A549 (cell line): ENCODE measurements at regions not wholly inside any gene's neighbourhood (a gene's known extent, or its start where the extent isn't known, plus 50 kb on each side); places are given as distances from the start of the nearest gene placed in this dataset.

Experiments used
- CHD4 ChIP-seq: fragments of 200-600 bp; sonication (generic); IDR thresholded peaks from 2 replicates; pipeline ENCODE4 v1.6.1; 2016; ENCODE audit warnings: antibody characterized with exemption, mild to moderate bottlenecking, borderline replicate concordance
- EHMT2 ChIP-seq: fragments of 200-600 bp; sonication (generic); IDR thresholded peaks from 2 replicates; pipeline ENCODE4 v1.6.1; 2016; ENCODE audit warnings: antibody characterized with exemption, low read depth, mild to moderate bottlenecking, moderate library complexity
- EP300 ChIP-seq, 2 experiments: fragments of >200 bp; sonication (Bioruptor Twin); formaldehyde crosslinking; IDR thresholded peaks; 2 replicates in 1 of 2; 3 replicates in 1 of 2; pipeline ENCODE4 v1.6.1; 2016 to 2017
- FOSB ChIP-seq: fragments of 250-450 bp; sonication (Bioruptor Pico); IDR thresholded peaks from 2 replicates; pipeline ENCODE4 v1.5.0; 2020; ENCODE audit warnings: mild to moderate bottlenecking, moderate library complexity
- HDAC2 ChIP-seq: fragments of 200-600 bp; sonication (generic); IDR thresholded peaks from 2 replicates; pipeline ENCODE4 v1.6.1; 2016
- PHF8 ChIP-seq: fragments of 200-600 bp; sonication (generic); IDR thresholded peaks from 2 replicates; pipeline ENCODE4 v1.6.1; 2016; ENCODE audit warnings: low read depth, mild to moderate bottlenecking, antibody characterized with exemption, moderate library complexity, borderline replicate concordance
- POLR2A ChIP-seq: IDR thresholded peaks from 2 replicates; pipeline ENCODE4 v1.6.1; 2012; ENCODE audit warnings: mild to moderate bottlenecking, low read length
- RAD21 ChIP-seq, 2 experiments: fragments of >200 bp in 1 of 2; sonication (Bioruptor Twin) in 1 of 2; formaldehyde crosslinking in 1 of 2; IDR thresholded peaks in 1 of 2; conservative IDR thresholded peaks in 1 of 2; 2 replicates in 1 of 2; 3 replicates in 1 of 2; pipeline ENCODE4 v1.6.1; 2012 to 2018; ENCODE audit warnings: inconsistent platforms in 1 of 2
- SREBF2 ChIP-seq: fragments of 450-650 bp; IDR thresholded peaks from 2 replicates; pipeline ENCODE4 v1.6.1; 2014; ENCODE audit warnings: mild to moderate bottlenecking, moderate library complexity
- ZSCAN20 ChIP-seq: fragments of 250-450 bp; sonication (Bioruptor Pico); IDR thresholded peaks from 2 replicates; pipeline ENCODE4 v1.8.0; 2022; ENCODE audit warnings: mild to moderate bottlenecking, moderate library complexity
- TF ChIP-seq, protein P1 (sequence below): fragments of >200 bp; sonication (Bioruptor Twin); formaldehyde crosslinking; IDR thresholded peaks from 3 replicates; pipeline ENCODE4 v1.5.1; 2016
- TF ChIP-seq, protein P2 (sequence below): IDR thresholded peaks from 2 replicates; pipeline ENCODE4 v1.6.1; 2012
- TF ChIP-seq, protein P3 (sequence below): fragments of 200-600 bp; sonication (generic); IDR thresholded peaks from 2 replicates; pipeline ENCODE4 v1.6.1; 2016; ENCODE audit warnings: antibody characterized with exemption, mild to moderate bottlenecking, moderate library complexity
- TF ChIP-seq, protein P4 (sequence below): fragments of >200 bp; sonication (Bioruptor Twin); formaldehyde crosslinking; IDR thresholded peaks from 3 replicates; pipeline ENCODE4 v1.6.1; 2016

DNA sequence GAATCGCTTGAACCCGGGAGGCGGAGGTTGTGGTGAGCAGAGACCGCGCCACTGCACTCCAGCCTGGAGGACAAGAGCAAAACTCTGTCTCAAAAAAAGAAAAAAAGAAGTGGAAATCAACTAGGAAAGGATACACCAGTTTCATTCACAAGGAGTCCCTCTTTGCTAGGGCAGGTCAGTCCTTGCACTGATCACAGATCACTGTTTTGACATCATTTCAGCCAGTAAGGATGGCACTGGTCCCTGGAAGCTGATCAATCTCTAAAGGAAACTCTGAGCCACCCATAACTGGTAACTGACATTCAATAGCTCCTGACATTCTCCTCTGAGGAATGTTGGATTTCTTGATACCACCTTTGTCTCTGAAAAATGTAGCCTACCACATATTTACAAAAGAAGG, 243.1 kb upstream of the SLC35B3 start:
- TF ChIP-seq, protein P1, sequence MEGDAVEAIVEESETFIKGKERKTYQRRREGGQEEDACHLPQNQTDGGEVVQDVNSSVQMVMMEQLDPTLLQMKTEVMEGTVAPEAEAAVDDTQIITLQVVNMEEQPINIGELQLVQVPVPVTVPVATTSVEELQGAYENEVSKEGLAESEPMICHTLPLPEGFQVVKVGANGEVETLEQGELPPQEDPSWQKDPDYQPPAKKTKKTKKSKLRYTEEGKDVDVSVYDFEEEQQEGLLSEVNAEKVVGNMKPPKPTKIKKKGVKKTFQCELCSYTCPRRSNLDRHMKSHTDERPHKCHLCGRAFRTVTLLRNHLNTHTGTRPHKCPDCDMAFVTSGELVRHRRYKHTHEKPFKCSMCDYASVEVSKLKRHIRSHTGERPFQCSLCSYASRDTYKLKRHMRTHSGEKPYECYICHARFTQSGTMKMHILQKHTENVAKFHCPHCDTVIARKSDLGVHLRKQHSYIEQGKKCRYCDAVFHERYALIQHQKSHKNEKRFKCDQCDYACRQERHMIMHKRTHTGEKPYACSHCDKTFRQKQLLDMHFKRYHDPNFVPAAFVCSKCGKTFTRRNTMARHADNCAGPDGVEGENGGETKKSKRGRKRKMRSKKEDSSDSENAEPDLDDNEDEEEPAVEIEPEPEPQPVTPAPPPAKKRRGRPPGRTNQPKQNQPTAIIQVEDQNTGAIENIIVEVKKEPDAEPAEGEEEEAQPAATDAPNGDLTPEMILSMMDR: no peak
- TF ChIP-seq, protein P2, sequence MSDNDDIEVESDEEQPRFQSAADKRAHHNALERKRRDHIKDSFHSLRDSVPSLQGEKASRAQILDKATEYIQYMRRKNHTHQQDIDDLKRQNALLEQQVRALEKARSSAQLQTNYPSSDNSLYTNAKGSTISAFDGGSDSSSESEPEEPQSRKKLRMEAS: no peak
- TF ChIP-seq SREBF2: no peak
- TF ChIP-seq RAD21 (conservative IDR thresholded peaks at IDR 0.05 in 1 of 2, IDR thresholded peaks at IDR 0.05 in 1 of 2): no peak
- TF ChIP-seq ZSCAN20 (CRISPR knock-in tag): no peak
- no peak for TF ChIP-seq FOSB (CRISPR knock-in tag)
- no peak for TF ChIP-seq CHD4
- TF ChIP-seq EP300 (IDR thresholded peaks at IDR 0.05): no peak
- TF ChIP-seq POLR2A: no peak
- TF ChIP-seq HDAC2: no peak
- TF ChIP-seq, protein P3, sequence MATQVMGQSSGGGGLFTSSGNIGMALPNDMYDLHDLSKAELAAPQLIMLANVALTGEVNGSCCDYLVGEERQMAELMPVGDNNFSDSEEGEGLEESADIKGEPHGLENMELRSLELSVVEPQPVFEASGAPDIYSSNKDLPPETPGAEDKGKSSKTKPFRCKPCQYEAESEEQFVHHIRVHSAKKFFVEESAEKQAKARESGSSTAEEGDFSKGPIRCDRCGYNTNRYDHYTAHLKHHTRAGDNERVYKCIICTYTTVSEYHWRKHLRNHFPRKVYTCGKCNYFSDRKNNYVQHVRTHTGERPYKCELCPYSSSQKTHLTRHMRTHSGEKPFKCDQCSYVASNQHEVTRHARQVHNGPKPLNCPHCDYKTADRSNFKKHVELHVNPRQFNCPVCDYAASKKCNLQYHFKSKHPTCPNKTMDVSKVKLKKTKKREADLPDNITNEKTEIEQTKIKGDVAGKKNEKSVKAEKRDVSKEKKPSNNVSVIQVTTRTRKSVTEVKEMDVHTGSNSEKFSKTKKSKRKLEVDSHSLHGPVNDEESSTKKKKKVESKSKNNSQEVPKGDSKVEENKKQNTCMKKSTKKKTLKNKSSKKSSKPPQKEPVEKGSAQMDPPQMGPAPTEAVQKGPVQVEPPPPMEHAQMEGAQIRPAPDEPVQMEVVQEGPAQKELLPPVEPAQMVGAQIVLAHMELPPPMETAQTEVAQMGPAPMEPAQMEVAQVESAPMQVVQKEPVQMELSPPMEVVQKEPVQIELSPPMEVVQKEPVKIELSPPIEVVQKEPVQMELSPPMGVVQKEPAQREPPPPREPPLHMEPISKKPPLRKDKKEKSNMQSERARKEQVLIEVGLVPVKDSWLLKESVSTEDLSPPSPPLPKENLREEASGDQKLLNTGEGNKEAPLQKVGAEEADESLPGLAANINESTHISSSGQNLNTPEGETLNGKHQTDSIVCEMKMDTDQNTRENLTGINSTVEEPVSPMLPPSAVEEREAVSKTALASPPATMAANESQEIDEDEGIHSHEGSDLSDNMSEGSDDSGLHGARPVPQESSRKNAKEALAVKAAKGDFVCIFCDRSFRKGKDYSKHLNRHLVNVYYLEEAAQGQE: no peak
- TF ChIP-seq, protein P4, sequence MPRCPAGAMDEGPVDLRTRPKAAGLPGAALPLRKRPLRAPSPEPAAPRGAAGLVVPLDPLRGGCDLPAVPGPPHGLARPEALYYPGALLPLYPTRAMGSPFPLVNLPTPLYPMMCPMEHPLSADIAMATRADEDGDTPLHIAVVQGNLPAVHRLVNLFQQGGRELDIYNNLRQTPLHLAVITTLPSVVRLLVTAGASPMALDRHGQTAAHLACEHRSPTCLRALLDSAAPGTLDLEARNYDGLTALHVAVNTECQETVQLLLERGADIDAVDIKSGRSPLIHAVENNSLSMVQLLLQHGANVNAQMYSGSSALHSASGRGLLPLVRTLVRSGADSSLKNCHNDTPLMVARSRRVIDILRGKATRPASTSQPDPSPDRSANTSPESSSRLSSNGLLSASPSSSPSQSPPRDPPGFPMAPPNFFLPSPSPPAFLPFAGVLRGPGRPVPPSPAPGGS: no peak
- TF ChIP-seq PHF8: no peak
- no peak for TF ChIP-seq EHMT2
